H1 (cell line): ENCODE measurements at regions not wholly inside any gene's neighbourhood (a gene's known extent, or its start where the extent isn't known, plus 50 kb on each side); places are given as distances from the start of the nearest gene placed in this dataset.

ENCODE experiments used
- CTCF ChIA-PET: fragments of 300-600 bp; sonication (Branson Sonifier 250); formaldehyde crosslinking; loops from one replicate; lab custom pipeline; 2021; ENCODE audit not compliant: partially characterized antibody; lab: Charles Lee
- POLR2A ChIA-PET: fragments of 300-600 bp; sonication (Branson Sonifier 250); formaldehyde crosslinking; loops from one replicate; lab custom pipeline; 2021; ENCODE audit warnings: inconsistent platforms; ENCODE audit not compliant: partially characterized antibody; lab: Charles Lee
- DNase-seq, 2 experiments: peaks; one replicate each; pipeline versions ENCODE4 v3.0.0 to v3.0.0-alpha.2; 2010 to 2022; ENCODE audit warnings: low spot score in 2 of 2, low read depth in 1 of 2, mixed read lengths in 1 of 2
- FAIRE-seq: peaks from 2 replicates; lab custom pipeline; 2011; peaks lifted over from hg19 to GRCh38; lab: Jason Lieb, UNC
- H2AFZ ChIP-seq: 2 replicates; pipeline ENCODE4 v1.8.1; 2012; ENCODE audit warnings: low read length, inconsistent platforms
- H2AK5ac ChIP-seq: 2 replicates; pipeline ENCODE4 v1.6.1; 2013; ENCODE audit warnings: low read depth, low read length
- H2BK120ac ChIP-seq: replicated peaks from 2 replicates; pipeline ENCODE3; 2013; ENCODE audit warnings: low read depth, low read length, inconsistent platforms
- H2BK12ac ChIP-seq: 2 replicates; pipeline ENCODE4 v1.6.1; 2013; ENCODE audit warnings: low read depth, low read length
- H2BK15ac ChIP-seq: 2 replicates; pipeline ENCODE4 v1.6.1; 2013; ENCODE audit warnings: low read length
- H2BK20ac ChIP-seq: 2 replicates; pipeline ENCODE4 v1.6.1; 2013; ENCODE audit warnings: low read length
- H2BK5ac ChIP-seq: 2 replicates; pipeline ENCODE4 v1.6.1; 2013; ENCODE audit warnings: low read depth, low read length
- H3K14ac ChIP-seq: 2 replicates; pipeline ENCODE4 v1.6.1; 2013; ENCODE audit warnings: inconsistent platforms; ENCODE audit not compliant: insufficient read length
- H3K18ac ChIP-seq: 2 replicates; pipeline ENCODE4 v1.6.1; 2013; ENCODE audit warnings: low read length; ENCODE audit errors: extremely low read depth
- H3K23ac ChIP-seq: 2 replicates; pipeline ENCODE4 v1.6.1; 2013; ENCODE audit warnings: inconsistent platforms; ENCODE audit not compliant: insufficient read length
- H3K23me2 ChIP-seq: 2 replicates; pipeline ENCODE4 v1.6.1; 2013; ENCODE audit warnings: low read depth, low read length
- H3K27ac ChIP-seq: 2 replicates; pipeline ENCODE4 v1.6.1; 2011; ENCODE audit warnings: low read depth, low read length, inconsistent platforms
- H3K27me3 ChIP-seq, 4 experiments: replicated peaks in 1 of 4; 1 replicate in 1 of 4; 2 replicates in 3 of 4; pipeline versions ENCODE4 v1.6.1 to v1.8.1; 2011 to 2013; ENCODE audit warnings: low read length in 3 of 4, mild to moderate bottlenecking in 3 of 4, inconsistent platforms in 2 of 4, mixed read lengths in 2 of 4, moderate library complexity in 1 of 4; ENCODE audit not compliant: control insufficient read depth in 3 of 4, insufficient read depth in 3 of 4; ENCODE audit errors: extremely low read depth in 1 of 4
- H3K36me3 ChIP-seq, 4 experiments: 2 replicates each; pipeline versions ENCODE4 v1.6.1 to v1.8.1; 2011 to 2013; ENCODE audit warnings: mild to moderate bottlenecking in 4 of 4, low read length in 3 of 4, moderate library complexity in 2 of 4, control low read depth in 1 of 4, inconsistent platforms in 1 of 4; ENCODE audit not compliant: insufficient read depth in 4 of 4, control insufficient read depth in 2 of 4
- H3K4ac ChIP-seq: replicated peaks from 2 replicates; pipeline ENCODE3; 2013; ENCODE audit warnings: low read length, low read depth, mixed read lengths, inconsistent platforms; ENCODE audit not compliant: insufficient read length
- H3K4me1 ChIP-seq, 4 experiments: replicated peaks in 1 of 4; 1 replicate in 1 of 4; 2 replicates in 3 of 4; pipeline versions ENCODE4 v1.6.1 to v1.8.1; 2011 to 2013; ENCODE audit warnings: low read length in 3 of 4, inconsistent platforms in 2 of 4, mixed read lengths in 1 of 4; ENCODE audit not compliant: insufficient read depth in 4 of 4, control insufficient read depth in 3 of 4
- H3K4me2 ChIP-seq, 2 experiments: 2 replicates each; pipeline versions ENCODE4 v1.6.1 to v1.8.1; 2011 to 2013; ENCODE audit warnings: low read depth in 2 of 2, low read length in 2 of 2, control low read depth in 1 of 2, inconsistent platforms in 1 of 2, mild to moderate bottlenecking in 1 of 2; ENCODE audit not compliant: insufficient read depth in 1 of 2
- H3K4me3 ChIP-seq, 4 experiments: fragments of 200-600, 300-600 bp in 1 of 4; sonication (generic), shearing (Covaris generic), sonication (Bioruptor Twin) in 1 of 4; 2 replicates each; pipeline versions ENCODE4 v1.5.1 to v1.8.1; 2011 to 2016; ENCODE audit warnings: low read length in 4 of 4, low read depth in 3 of 4, control low read depth in 2 of 4, inconsistent platforms in 2 of 4, mild to moderate bottlenecking in 2 of 4, mixed read lengths in 1 of 4, moderate library complexity in 1 of 4; ENCODE audit not compliant: insufficient read depth in 2 of 4; ENCODE audit errors: extremely low read depth in 1 of 4
- H3K56ac ChIP-seq: replicated peaks from 2 replicates; pipeline ENCODE3; 2013; ENCODE audit warnings: low read depth, mild to moderate bottlenecking, mixed read lengths, low read length, inconsistent platforms; ENCODE audit not compliant: insufficient read length
- H3K79me1 ChIP-seq: 2 replicates; pipeline ENCODE4 v1.6.1; 2013; ENCODE audit warnings: low read depth, low read length, control low read depth
- H3K79me2 ChIP-seq, 2 experiments: 2 replicates each; pipeline versions ENCODE4 v1.6.1 to v1.8.1; 2012 to 2013; ENCODE audit warnings: low read length in 2 of 2, mild to moderate bottlenecking in 2 of 2, inconsistent platforms in 1 of 2; ENCODE audit not compliant: insufficient read depth in 2 of 2, control insufficient read depth in 1 of 2
- H3K9ac ChIP-seq, 4 experiments: replicated peaks in 1 of 4; 1 replicate in 1 of 4; 2 replicates in 3 of 4; pipeline versions ENCODE4 v1.6.1 to v1.8.1; 2011 to 2013; ENCODE audit warnings: low read depth in 3 of 4, low read length in 3 of 4, control low read depth in 2 of 4, mild to moderate bottlenecking in 2 of 4, moderate library complexity in 2 of 4, inconsistent platforms in 1 of 4; ENCODE audit errors: extremely low read depth in 1 of 4
- H3K9me3 ChIP-seq, 2 experiments: 2 replicates each; pipeline versions ENCODE4 v1.6.1 to v1.8.1; 2012 to 2013; ENCODE audit warnings: mild to moderate bottlenecking in 2 of 2, moderate library complexity in 2 of 2, control low read depth in 1 of 2, inconsistent platforms in 1 of 2, low read depth in 1 of 2, low read length in 1 of 2, mixed read lengths in 1 of 2; ENCODE audit not compliant: insufficient read depth in 2 of 2
- H4K20me1 ChIP-seq, 2 experiments: replicated peaks in 1 of 2; 2 replicates each; pipeline versions ENCODE3 to v1.8.1; 2011 to 2013; ENCODE audit warnings: inconsistent platforms in 2 of 2, low read length in 2 of 2, mild to moderate bottlenecking in 1 of 2; ENCODE audit not compliant: insufficient read depth in 2 of 2, control insufficient read depth in 1 of 2
- H4K5ac ChIP-seq: 2 replicates; pipeline ENCODE4 v1.6.1; 2013; ENCODE audit warnings: low read length, low read depth, mixed read lengths, inconsistent platforms; ENCODE audit not compliant: insufficient read length
- H4K8ac ChIP-seq: 2 replicates; pipeline ENCODE4 v1.8.0; 2013; ENCODE audit warnings: mild to moderate bottlenecking, moderate library complexity, low read length, inconsistent platforms; ENCODE audit not compliant: insufficient read depth; ENCODE audit errors: extremely low read depth
- H4K91ac ChIP-seq: replicated peaks from 2 replicates; pipeline ENCODE3; 2013; ENCODE audit warnings: low read length, mixed read lengths, inconsistent platforms; ENCODE audit not compliant: insufficient read length
- CTBP2 ChIP-seq: IDR thresholded peaks from 2 replicates; pipeline ENCODE4 v1.7.0; 2011; ENCODE audit warnings: borderline replicate concordance, mild to moderate bottlenecking, moderate library complexity, mixed read lengths, low read length; ENCODE audit not compliant: insufficient read depth, insufficient read length
- KDM1A ChIP-seq: fragments of 200-600, 300-600 bp; sonication (generic); IDR thresholded peaks from 2 replicates; pipeline ENCODE4 v1.7.1; 2016; ENCODE audit warnings: mild to moderate bottlenecking, low read length, borderline replicate concordance
- NRF1 ChIP-seq: IDR thresholded peaks from 2 replicates; pipeline ENCODE4 v1.6.1; 2011; ENCODE audit warnings: mild to moderate bottlenecking, low read depth, low read length, improper control_type of control experiment
- RNF2 ChIP-seq: fragments of 200-900, 300-1000 bp; sonication (generic); IDR thresholded peaks from 2 replicates; pipeline ENCODE4 v1.7.1; 2016; ENCODE audit warnings: borderline replicate concordance, low read depth, mild to moderate bottlenecking, antibody characterized with exemption, low read length; ENCODE audit not compliant: poor library complexity, severe bottlenecking; ENCODE audit errors: missing control alignments
- SUZ12 ChIP-seq: fragments of 200-600 bp; sonication (generic); IDR thresholded peaks from 2 replicates; pipeline ENCODE4 v1.6.1; 2012; ENCODE audit warnings: mild to moderate bottlenecking, inconsistent platforms, low read length, moderate library complexity, mixed read lengths
- TAF1 ChIP-seq: IDR thresholded peaks from 2 replicates; pipeline ENCODE4 v1.6.1; 2011; ENCODE audit warnings: mild to moderate bottlenecking, low read depth, low read length
- TCF12 ChIP-seq: IDR thresholded peaks from 2 replicates; pipeline ENCODE4 v1.6.1; 2011; ENCODE audit warnings: low read depth, mild to moderate bottlenecking, low read length
- YY1 ChIP-seq: IDR thresholded peaks from 2 replicates; pipeline ENCODE4 v1.6.1; 2011; ENCODE audit warnings: low read depth, mild to moderate bottlenecking, low read length
- WGBS, 2 experiments: shearing (Covaris generic) in 1 of 2; methylation state at CpG; one replicate each; pipeline versions ENCODE4 v1.1.6 to v1.1.7; 2013 to 2015; ENCODE audit warnings: low lambda C conversion rate in 2 of 2, mixed read lengths in 2 of 2, inconsistent platforms in 1 of 2, low coverage in 1 of 2, missing lambda C conversion rate in 1 of 2; ENCODE audit not compliant: insufficient replicate concordance in 2 of 2, insufficient coverage in 1 of 2, insufficient read length in 1 of 2; ENCODE audit errors: extremely low coverage in 1 of 2, missing lambda C conversion rate in 1 of 2; 5-methylcytosine and 5-hydroxymethylcytosine counted together

DNA sequence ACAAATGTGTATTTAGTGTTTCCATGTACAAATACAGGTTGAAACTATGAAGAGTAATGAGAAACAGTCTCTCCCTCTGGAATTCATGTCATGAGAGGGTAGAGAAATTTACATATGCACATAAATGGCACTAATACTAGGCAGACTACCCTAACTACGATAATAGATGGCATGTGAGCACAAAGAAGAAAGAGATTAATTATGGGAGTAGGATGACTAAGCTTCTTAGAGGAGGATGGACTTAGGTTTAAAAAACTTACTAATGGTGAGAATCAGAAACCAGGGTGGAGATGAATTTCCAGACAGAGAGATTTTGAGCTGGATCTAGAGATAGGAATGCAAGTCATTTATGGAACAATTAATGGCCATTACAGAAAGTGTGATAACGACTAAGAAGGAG is 225.3 kb upstream of the HTR1E start:
- DNase-seq: no peak
- no peak overlapping the region for H2BK120ac ChIP-seq
- no peak overlapping the region for H2BK5ac ChIP-seq
- no peak for TF ChIP-seq SUZ12
- no peak for TF ChIP-seq TCF12
- no peak for TF ChIP-seq CTBP2
- no peak for TF ChIP-seq KDM1A
- TF ChIP-seq YY1: no peak
- no peak for TF ChIP-seq NRF1
- TF ChIP-seq TAF1: no peak
- TF ChIP-seq RNF2: no peak
- TF ChIP-seq, all 59 proteins: peak for 0
- no peak overlapping the region for H3K4ac ChIP-seq
- H3K27me3 ChIP-seq: no peaks in the 10 kb centered on the region
- H3K56ac ChIP-seq: no peak overlapping the region
- no peaks in the 10 kb centered on the region for H3K23me2 ChIP-seq
- no peak overlapping the region for H2BK15ac ChIP-seq
- H2AFZ ChIP-seq: no peak overlapping the region
- no peak for FAIRE-seq
- H3K4me3 ChIP-seq: no peak overlapping the region
- no peaks in the 10 kb centered on the region for H4K20me1 ChIP-seq
- WGBS, 2 experiments: 50% methylated on average over 2 of the region's 2 CpGs; no CpG with 5 or more reads in 1 of the 2 experiments
- H3K27ac ChIP-seq: no peak overlapping the region
- POLR2A ChIA-PET: no interaction called here
- H2BK12ac ChIP-seq: no peak overlapping the region
- H3K23ac ChIP-seq: no peak overlapping the region
- no peak overlapping the region for H3K4me2 ChIP-seq
- no peaks in the 10 kb centered on the region for H3K79me1 ChIP-seq
- no peaks in the 10 kb centered on the region; a peak in 1 of 7 replicates for H3K4me1 ChIP-seq
- no peak overlapping the region for H3K14ac ChIP-seq
- no peaks in the 10 kb centered on the region for H3K79me2 ChIP-seq
- H4K91ac ChIP-seq: no peak overlapping the region
- no peak overlapping the region for H4K5ac ChIP-seq
- no peaks in the 10 kb centered on the region for H3K9me3 ChIP-seq
- no peak overlapping the region for H3K18ac ChIP-seq
- no peak overlapping the region for H3K9ac ChIP-seq
- H3K36me3 ChIP-seq: no peaks in the 10 kb centered on the region
- no peak overlapping the region for H2AK5ac ChIP-seq
- no peak overlapping the region for H4K8ac ChIP-seq
- CTCF ChIA-PET: no interaction called here
- H2BK20ac ChIP-seq: no peak overlapping the region
